Testis (tissue), 2 donors: ENCODE measurements at regions not wholly inside any gene's neighbourhood (a gene's known extent, or its start where the extent isn't known, plus 50 kb on each side); places are given as distances from the start of the nearest gene placed in this dataset.

Experiments
- DNase-seq: peaks from one replicate; pipeline ENCODE4 v3.0.0-alpha.2; 2019
- H3K27ac ChIP-seq, 2 donors: fragments of 200-600 bp; sonication (generic); one replicate each; pipeline ENCODE4 v1.5.1; 2019
- H3K27me3 ChIP-seq: fragments of 200-600 bp; sonication (generic); one replicate; pipeline ENCODE4 v1.5.1; 2019
- H3K36me3 ChIP-seq: fragments of 200-600 bp; sonication (generic); one replicate; pipeline ENCODE4 v1.5.1; 2017; ENCODE audit warnings: low read depth; ENCODE audit errors: missing control alignments
- H3K4me1 ChIP-seq: fragments of 200-600 bp; sonication (generic); one replicate; pipeline ENCODE4 v1.5.1; 2019
- H3K4me3 ChIP-seq, 2 donors: fragments of 200-600 bp; sonication (generic); one replicate each; pipeline ENCODE4 v1.5.1; 2017 to 2019
- H3K9me3 ChIP-seq: fragments of 200-600 bp; sonication (generic); one replicate; pipeline ENCODE4 v1.5.1; 2017
- CTCF ChIP-seq, 3 experiments: fragments of 450-650 bp in 2 of 3; fragments of 200-600 bp in 1 of 3; sonication (generic) in 1 of 3; IDR thresholded peaks; one replicate each; pipeline ENCODE4 v1.5.1; 2016 to 2019; ENCODE audit warnings: antibody characterized with exemption in 3 of 3, mild to moderate bottlenecking in 2 of 3, moderate library complexity in 1 of 3
- POLR2A ChIP-seq: fragments of 450-650 bp; IDR thresholded peaks from one replicate; pipeline ENCODE4 v1.6.1; 2017; ENCODE audit warnings: antibody characterized with exemption, mild to moderate bottlenecking, moderate library complexity
- WGBS, 2 donors: methylation state at CpG; one replicate each; pipeline ENCODE4 v1.1.5; 2018; 5-methylcytosine and 5-hydroxymethylcytosine counted together
- intact Hi-C: fragments of 100-400 bp; cut with DNase I; formaldehyde crosslinking; loops from one replicate; pipeline ENCODE4 v1.15.1; 2023; ENCODE audit warnings: low total_unique reads

GRCh38 chr13:71244161-71244560, 622.8 kb downstream of the DACH1 start:
- intact Hi-C loops: no loop called here
- Histone ChIP-seq H3K27me3 (no peaks in the 10 kb centered on the region), H3K9me3 (no peaks in the 10 kb centered on the region), H3K4me1 (no peaks in the 10 kb centered on the region), H3K36me3 (no peaks in the 10 kb centered on the region), H3K4me3 (no peak overlapping the region), H3K27ac (no peak overlapping the region)
- 85 to 89% methylated on average over 3 of the region's 3 CpGs for WGBS, 2 donors
- TF ChIP-seq CTCF (IDR thresholded peaks at IDR 0.05) (no peak), POLR2A (no peak)
- DNase-seq: no peak

- Histone ChIP-seq H3K4me3 (no peak overlapping the region), H3K4me1 (no peaks in the 10 kb centered on the region), H3K36me3 (no peaks in the 10 kb centered on the region), H3K27me3 (no peaks in the 10 kb centered on the region), H3K27ac (no peak overlapping the region), H3K9me3 (no peaks in the 10 kb centered on the region)
- TF ChIP-seq CTCF (IDR thresholded peaks at IDR 0.05): no peak
- no peak for TF ChIP-seq POLR2A
- no peak for DNase-seq
- WGBS, 2 donors: 58 to 59% methylated on average over 4 of the region's 4 CpGs
- intact Hi-C loops: no loop called here
Measured at GRCh38 chr13:71242201-71242600, 624.8 kb downstream of the DACH1 start.

- Histone ChIP-seq H3K27me3 (no peaks in the 10 kb centered on the region), H3K9me3 (no peaks in the 10 kb centered on the region), H3K27ac (no peak overlapping the region), H3K36me3 (no peaks in the 10 kb centered on the region), H3K4me3 (no peak overlapping the region), H3K4me1 (no peaks in the 10 kb centered on the region)
- TF ChIP-seq CTCF (IDR thresholded peaks at IDR 0.05) (peak in 1 of 3 experiments; percentile 22), POLR2A (no peak)
- 74 to 87% methylated on average over 1 of the region's 1 CpG for WGBS, 2 donors
- intact Hi-C loops: no loop called here
- DNase-seq: no peak
Measured at GRCh38 chr13:71240911-71241310, 626.1 kb downstream of the DACH1 start.

- intact Hi-C loops: no loop called here
- Histone ChIP-seq H3K27me3 (no peaks in the 10 kb centered on the region), H3K4me1 (no peaks in the 10 kb centered on the region), H3K9me3 (no peaks in the 10 kb centered on the region), H3K27ac (no peak overlapping the region), H3K36me3 (no peaks in the 10 kb centered on the region), H3K4me3 (no peak overlapping the region)
- 60 to 73% methylated on average over 3 of the region's 3 CpGs for WGBS, 2 donors
- no peak for DNase-seq
- TF ChIP-seq POLR2A (no peak), CTCF (IDR thresholded peaks at IDR 0.05) (no peak)
Measured at GRCh38 chr13:71237332-71237731, 629.7 kb downstream of the DACH1 start.

- Histone ChIP-seq H3K9me3 (no peaks in the 10 kb centered on the region), H3K27me3 (no peaks in the 10 kb centered on the region), H3K4me1 (no peaks in the 10 kb centered on the region), H3K36me3 (no peaks in the 10 kb centered on the region), H3K4me3 (no peak overlapping the region), H3K27ac (no peak overlapping the region)
- 73 to 78% methylated on average over 8 of the region's 8 CpGs for WGBS, 2 donors
- intact Hi-C loops: no loop called here
- DNase-seq: no peak
- TF ChIP-seq CTCF (IDR thresholded peaks at IDR 0.05): no peak
- TF ChIP-seq POLR2A: no peak
Measured at GRCh38 chr13:71219698-71220415, 647.1 kb downstream of the DACH1 start.
